ENCODE measurements at regions not wholly inside any gene's neighbourhood (a gene's known extent, or its start where the extent isn't known, plus 50 kb on each side); places are given as distances from the start of the nearest gene placed in this dataset.
A peak's percentile ranks its signal among the peaks of the same experiment; 100 is the strongest.

GRCh38 chr6:149230712-149231460 is 86.6 kb upstream of the TAB2 start:
- Histone ChIP-seq H3K27me3 (ENCODE audit: control insufficient read depth in 2 of 2, insufficient read depth in 2 of 2, low read length in 2 of 2) (peaks cover 16 to 20% of the 10 kb centered on the region in 2 experiments; a peak in 4 of 5 replicates), H3K4me2 (ENCODE audit: insufficient read depth, low read length) (no peak overlapping the region), H3K4me3 (no peak overlapping the region), H3K79me2 (ENCODE audit: control insufficient read depth, insufficient read depth, low read length) (no peaks in the 10 kb centered on the region), H3K27ac (ENCODE audit: extremely low read depth, low read depth, low read length) (no peak overlapping the region), H3K9ac (ENCODE audit: insufficient read depth in 1 of 2, low read depth in 2 of 2, low read length in 2 of 2) (no peak overlapping the region), H2AFZ (ENCODE audit: low read depth, low read length) (no peak overlapping the region), H3K36me3 (ENCODE audit: control insufficient read depth, insufficient read depth, low read length) (no peaks in the 10 kb centered on the region), H3K9me1 (ENCODE audit: control insufficient read depth, insufficient read depth, low read length) (no peaks in the 10 kb centered on the region), H4K20me1 (replicated peaks; ENCODE audit: control insufficient read depth, insufficient read depth, low read length) (no peaks in the 10 kb centered on the region), H3K4me1 (replicated peaks in 1 of 2; ENCODE audit: control insufficient read depth in 2 of 2, insufficient read depth in 2 of 2, low read length in 2 of 2) (peaks cover 4 to 22% of the 10 kb centered on the region in 2 experiments), H3K9me3 (replicated peaks; ENCODE audit: control insufficient read depth, insufficient read depth, low read depth, low read length) (no peaks in the 10 kb centered on the region)
- in situ Hi-C loops (cut with MboI) (no loop called here), intact Hi-C loops (cut with micrococcal nuclease) (no loop called here)
- no peak for TF ChIP-seq ZFP36 (IDR thresholded peaks at IDR 0.05; ENCODE audit: low read depth, low read length, partially characterized antibody)
- TF ChIP-seq FOXP1 (CRISPR knock-in tag; IDR thresholded peaks at IDR 0.05), result no peak
- no peak for TF ChIP-seq HMGN3 (IDR thresholded peaks at IDR 0.05; ENCODE audit: borderline replicate concordance, extremely low read depth, insufficient read length, low read depth, low read length)
- TF ChIP-seq ZMIZ1 (IDR thresholded peaks at IDR 0.05; ENCODE audit: low read depth in 2 of 2, low read length in 2 of 2), result no peak
- TF ChIP-seq MAFG (tag; conservative IDR thresholded peaks at IDR 0.05), result no peak
- no peak for TF ChIP-seq SMARCA4 (IDR thresholded peaks at IDR 0.05)
- no peak for TF ChIP-seq PHB (CRISPR knock-in tag; IDR thresholded peaks at IDR 0.05)
- TF ChIP-seq ATF4 (CRISPR knock-in tag; IDR thresholded peaks at IDR 0.05), result no peak
- no peak for TF ChIP-seq CEBPZ (IDR thresholded peaks at IDR 0.05; ENCODE audit: borderline replicate concordance, low read depth, low read length)
- TF ChIP-seq XRCC5 (IDR thresholded peaks at IDR 0.05; ENCODE audit: low read depth, low read length), result no peak
- TF ChIP-seq RBBP5 (IDR thresholded peaks at IDR 0.05; ENCODE audit: borderline replicate concordance, insufficient read depth, low read length, poor library complexity, severe bottlenecking), result no peak
- TF ChIP-seq BCL6 (CRISPR knock-in tag; IDR thresholded peaks at IDR 0.05), result no peak
- TF ChIP-seq JUND (IDR thresholded peaks at IDR 0.05; ENCODE audit: borderline replicate concordance, low read depth, low read length), result no peak
- no peak for TF ChIP-seq JUND (tag; IDR thresholded peaks at IDR 0.05; ENCODE audit: borderline replicate concordance, low read depth, low read length)
- ATAC-seq (no peak), FAIRE-seq (peak; percentile 6), DNase-seq (ENCODE audit: extremely low read depth in 1 of 4, low spot score in 3 of 4) (no peak)
- ChIA-PET CTCF (ENCODE audit: low intra/inter-chr PET ratio) (no interaction called here), POLR2A (interaction anchor here (0.6 to 1.6 kb wide), 5 partner anchors 11 to 155 kb away, joined by 3 to 5 read pairs (median 4); no protein-coding TSS in a partner anchor)
- WGBS (ENCODE audit: insufficient coverage, low coverage, missing lambda C conversion rate), result 22% methylated on average over 5 of the region's 5 CpGs
- BruUV-seq (replicated peaks), result no TSS peak
